GM21381 (cell line): ENCODE measurements at regions not wholly inside any gene's neighbourhood (a gene's known extent, or its start where the extent isn't known, plus 50 kb on each side); places are given as distances from the start of the nearest gene placed in this dataset.
"Not testable (repeated sequence)": the region's sequence is repeated elsewhere in the genome, so short reads cannot be mapped to it uniquely, and the experiment has no call there.

Source experiments
- ATAC-seq: cut with Tn5 transposase; IDR thresholded peaks from one replicate; pipeline ENCODE4 v1.9.1; 2021; ENCODE audit warnings: mild to moderate bottlenecking, moderate library complexity; ENCODE audit not compliant: unreplicated experiment

DNA sequence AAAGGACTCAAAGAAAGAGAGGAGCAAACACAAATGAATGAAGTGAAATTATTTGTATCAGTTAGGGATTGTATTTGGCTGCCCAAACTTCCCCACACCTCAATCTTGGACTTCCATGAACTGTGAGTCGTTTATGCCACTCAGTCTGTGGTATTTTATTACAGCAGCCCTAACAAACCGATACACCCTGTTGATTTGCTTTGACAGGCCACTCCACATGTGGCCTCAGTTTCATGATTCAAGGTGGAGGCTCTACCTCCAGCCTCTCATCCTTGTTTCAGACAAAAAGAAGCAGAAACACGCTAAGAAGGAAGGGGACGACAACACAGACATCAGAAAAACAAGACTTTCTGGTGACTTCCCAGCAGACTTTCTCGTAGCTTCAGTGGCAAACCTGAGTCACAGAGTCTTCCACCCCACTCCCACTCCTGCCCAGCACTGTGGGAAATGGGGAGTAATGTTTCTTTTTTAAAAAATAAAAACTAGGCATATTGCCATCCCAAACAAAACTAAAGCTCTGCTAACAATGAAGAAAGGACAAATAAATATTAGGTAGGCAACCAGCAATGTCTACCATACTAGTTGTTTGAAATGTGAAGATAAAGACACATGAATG, 52.2 kb upstream of the ABCA1 start:
- ATAC-seq, result no peak

GRCh38 chr9:104981543-104982129, 53.7 kb upstream of the ABCA1 start:
- ATAC-seq, result no peak

- no peak for ATAC-seq
These were observed 54.6 kb upstream of the ABCA1 start for GRCh38 chr9:104982543-104982942.

GRCh38 chr9:104983491-104983890, 55.5 kb upstream of the ABCA1 start:
- no peak for ATAC-seq

DNA sequence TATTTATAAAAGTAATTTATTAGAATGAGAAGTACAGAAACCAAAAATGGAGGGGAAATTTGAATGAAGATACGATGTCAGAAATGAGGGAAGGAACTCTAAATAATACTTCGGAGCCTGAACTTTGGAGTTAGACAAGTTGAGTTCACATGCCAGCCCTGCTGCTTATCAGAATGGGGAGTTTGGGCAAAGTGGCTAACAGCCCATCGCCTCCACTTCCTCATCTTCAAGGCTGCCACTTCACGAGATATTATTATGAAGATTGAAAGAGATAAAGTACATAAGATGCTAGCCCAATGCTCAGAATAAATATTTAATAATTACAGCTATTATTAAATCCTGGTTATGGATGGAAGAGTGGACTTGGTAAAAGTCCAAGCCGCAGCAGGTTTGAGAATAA, 56.2 kb upstream of the ABCA1 start:
- no peak for ATAC-seq

DNA sequence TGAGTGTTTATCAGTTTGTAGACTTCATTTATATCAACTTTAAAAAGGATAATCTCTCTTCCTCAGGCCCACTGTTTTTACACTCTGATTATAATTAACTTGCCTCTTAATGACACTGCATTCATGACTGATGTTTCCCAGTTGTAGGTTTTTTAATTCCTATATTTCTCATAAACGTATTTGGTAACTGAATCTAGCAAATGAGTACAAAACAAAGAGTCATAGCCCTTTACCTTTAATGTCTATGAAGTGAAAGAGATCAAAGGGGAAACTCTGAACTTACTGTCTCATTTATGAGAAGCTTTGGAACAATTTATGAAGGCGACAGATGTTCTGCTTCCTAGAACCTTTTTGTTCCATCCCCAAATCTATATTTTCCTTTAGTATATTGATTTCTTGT, 56.6 kb upstream of the ABCA1 start:
- ATAC-seq, result no peak

DNA sequence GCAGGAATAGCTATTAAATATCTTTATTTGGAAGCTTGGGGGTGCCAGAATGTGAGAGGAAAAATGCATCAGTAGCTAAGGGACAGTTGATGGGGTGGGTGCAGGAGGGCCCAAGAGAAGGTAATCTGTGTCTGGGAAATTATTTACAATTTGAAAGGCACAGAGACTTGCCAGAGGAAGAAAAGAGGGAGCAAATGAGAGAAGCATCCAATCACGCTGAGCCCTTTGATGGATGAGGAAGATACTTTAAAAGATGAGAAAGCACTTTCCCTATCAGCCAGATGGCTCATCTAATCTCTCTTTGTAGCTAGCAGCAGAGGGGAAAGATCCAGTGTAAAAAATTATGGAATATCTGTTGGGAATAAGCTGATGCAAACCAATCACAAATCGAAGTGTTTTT, 57.0 kb upstream of the ABCA1 start:
- no peak for ATAC-seq

- no peak for ATAC-seq
These were observed 58.1 kb upstream of the ABCA1 start for GRCh38 chr9:104986096-104986495.

DNA sequence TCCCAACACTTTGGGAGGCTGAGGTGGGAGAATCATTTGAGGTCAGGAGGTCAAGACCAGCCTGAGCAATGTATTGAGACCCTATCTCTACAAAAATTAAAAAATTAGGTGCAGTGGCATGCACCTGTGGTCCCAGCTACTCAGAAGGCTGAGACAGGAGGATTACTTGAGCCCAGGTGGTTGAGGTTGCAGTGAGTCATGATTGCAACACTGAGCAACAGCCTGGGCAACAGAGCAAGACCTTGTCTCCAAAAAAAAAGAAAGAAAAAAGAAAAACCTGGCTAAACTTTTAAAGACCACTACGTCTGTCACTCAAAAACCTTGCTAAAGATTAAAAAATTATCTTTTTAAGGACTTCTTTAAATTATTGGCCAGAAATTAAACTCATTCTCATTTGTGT, 59.8 kb upstream of the ABCA1 start:
- ATAC-seq, result no peak

GRCh38 chr9:104988539-104988938, 60.6 kb upstream of the ABCA1 start:
- no peak for ATAC-seq

- peak; percentile 85 for ATAC-seq
These were observed 63.4 kb upstream of the ABCA1 start for GRCh38 chr9:104991144-104991953.

GRCh38 chr9:104992659-104993058, 64.7 kb upstream of the ABCA1 start:
- ATAC-seq, result no peak

GRCh38 chr9:104993291-104993963, 65.5 kb upstream of the ABCA1 start:
- no peak for ATAC-seq

DNA sequence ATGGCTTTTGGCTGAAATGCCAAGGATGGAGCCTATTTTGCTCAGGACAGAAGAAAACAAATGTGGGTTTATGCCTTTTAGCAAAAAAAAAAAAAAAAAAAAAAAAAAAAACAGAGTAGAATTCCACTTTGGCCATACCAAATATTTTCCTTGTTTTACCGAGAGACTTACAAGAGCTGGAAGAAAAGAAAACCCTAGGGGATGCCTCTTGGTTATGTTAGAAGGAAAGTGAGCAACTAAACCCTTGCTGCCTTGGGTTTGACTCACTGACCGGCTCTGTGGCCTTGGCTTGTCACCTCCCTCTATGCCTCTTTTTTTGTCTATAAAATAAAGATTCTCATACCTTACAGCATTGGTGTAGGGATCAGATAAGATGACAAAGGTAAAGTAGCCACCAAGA, 69.6 kb upstream of the ABCA1 start:
- ATAC-seq, result no peak

GRCh38 chr9:104999136-104999535, 71.2 kb upstream of the ABCA1 start:
- ATAC-seq, result no peak

DNA sequence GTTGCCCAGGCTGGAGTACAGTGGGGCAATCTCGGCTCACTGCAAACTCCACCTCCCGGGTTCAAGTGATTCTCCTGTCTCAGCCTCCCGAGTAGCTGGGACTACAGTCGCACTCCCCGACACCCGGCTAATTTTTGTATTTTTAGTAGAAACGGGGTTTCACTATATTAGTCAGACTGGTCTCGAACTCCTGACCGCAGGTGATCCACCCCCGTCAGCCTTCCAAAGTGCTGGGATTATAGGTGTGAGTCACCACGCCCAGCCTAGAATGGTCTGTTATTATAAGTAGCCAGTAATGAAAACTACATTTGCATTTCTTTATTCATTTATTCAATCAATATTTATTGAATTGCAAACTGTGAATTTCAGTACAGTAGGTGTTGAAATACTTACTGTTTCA, 72.6 kb upstream of the ABCA1 start:
- ATAC-seq, result not testable (repeated sequence)

DNA sequence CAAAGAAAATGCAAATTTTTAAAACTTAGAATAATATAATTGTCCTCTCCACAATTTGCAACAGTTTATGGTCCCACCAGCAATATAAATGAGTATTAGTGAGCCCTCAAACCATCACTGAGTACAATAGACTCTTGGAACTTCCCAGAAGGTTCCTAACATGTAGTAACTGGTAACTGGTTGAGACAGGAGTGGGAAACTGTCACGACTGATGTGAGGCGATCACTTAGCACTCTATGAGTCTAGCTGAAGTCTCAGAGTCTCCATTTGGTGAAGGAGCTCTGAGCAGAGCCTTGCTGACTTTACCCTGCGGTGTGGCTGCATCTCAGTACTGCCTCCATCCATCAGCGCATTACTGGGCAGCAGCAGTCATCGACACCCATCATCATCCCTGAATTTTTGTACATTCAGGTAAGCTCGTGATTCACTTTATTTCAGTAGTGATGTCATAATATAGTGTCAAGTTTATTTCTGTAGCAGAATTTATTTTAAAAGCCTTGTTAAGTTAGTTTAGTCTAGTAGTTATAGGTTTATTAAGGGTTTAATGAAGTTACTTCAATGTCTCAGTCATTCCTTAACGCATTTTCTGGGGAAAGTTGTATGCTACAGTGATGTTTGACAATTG, 76.6 kb upstream of the ABCA1 start:
- no peak for ATAC-seq

DNA sequence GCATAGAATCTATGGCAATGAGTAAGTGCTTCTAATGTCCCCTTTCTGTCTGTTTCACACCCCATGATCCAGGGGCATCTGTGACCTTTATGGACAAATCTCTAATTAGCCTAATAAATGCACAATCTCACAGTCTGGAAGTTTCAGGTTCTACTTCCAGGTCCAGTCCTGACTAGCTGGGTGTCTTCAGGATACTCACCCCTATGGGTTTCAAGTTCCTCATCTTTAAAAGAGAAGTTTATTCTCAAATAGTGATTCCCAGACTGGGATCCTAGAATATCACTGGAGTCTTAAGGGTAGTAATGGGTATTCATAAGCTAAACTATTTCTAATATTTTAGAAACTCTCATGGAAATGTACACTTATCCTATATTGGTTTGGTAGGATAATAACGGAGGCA, 77.2 kb upstream of the ABCA1 start:
- no peak for ATAC-seq

DNA sequence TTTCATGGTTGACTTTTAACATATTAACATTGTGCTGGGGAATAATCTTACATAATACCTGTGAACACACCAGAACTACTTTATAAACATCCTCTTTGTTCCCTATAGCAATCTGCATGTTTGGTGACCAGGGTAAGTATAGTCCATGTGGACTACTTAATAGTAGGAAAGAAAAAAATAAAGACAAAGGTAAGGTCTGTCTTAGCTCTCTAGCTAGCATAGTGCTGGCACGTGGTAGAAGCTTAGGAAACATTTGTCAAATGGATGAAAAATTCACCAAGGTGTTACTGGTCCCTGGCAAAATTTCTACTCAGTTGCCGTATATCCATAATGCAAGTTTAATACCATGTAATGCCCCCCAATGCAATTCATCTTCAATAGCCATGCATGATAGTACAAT, 78.6 kb upstream of the ABCA1 start:
- ATAC-seq, result no peak

GRCh38 chr9:105007143-105007542, 79.2 kb upstream of the ABCA1 start:
- ATAC-seq, result no peak

GRCh38 chr9:105010089-105010488, 82.1 kb upstream of the ABCA1 start:
- not testable (repeated sequence) for ATAC-seq
